WTC11 (cell line): ENCODE measurements at regions not wholly inside any gene's neighbourhood (a gene's known extent, or its start where the extent isn't known, plus 50 kb on each side); places are given as distances from the start of the nearest gene placed in this dataset.

Source experiments
- ATF1 ChIP-seq: sonication (generic); formaldehyde crosslinking; IDR thresholded peaks from 2 replicates; pipeline ENCODE4 v1.8.1; 2023; ENCODE audit warnings: mild to moderate bottlenecking, moderate library complexity, missing genetic modification reagents
- CREM ChIP-seq: sonication (generic); formaldehyde crosslinking; IDR thresholded peaks from 2 replicates; pipeline ENCODE4 v1.8.1; 2022; ENCODE audit warnings: mild to moderate bottlenecking, missing genetic modification reagents, moderate library complexity
- KAT7 ChIP-seq: sonication (generic); formaldehyde crosslinking; IDR thresholded peaks from 2 replicates; pipeline ENCODE4 v1.8.1; 2023; ENCODE audit warnings: missing genetic modification reagents, mild to moderate bottlenecking, borderline replicate concordance
- NFE2L1 ChIP-seq: sonication (generic); formaldehyde crosslinking; IDR thresholded peaks from 2 replicates; pipeline ENCODE4 v1.8.1; 2023; ENCODE audit warnings: missing genetic modification reagents
- TEAD1 ChIP-seq: sonication (generic); formaldehyde crosslinking; IDR thresholded peaks from 2 replicates; pipeline ENCODE4 v1.8.0; 2022; ENCODE audit warnings: mild to moderate bottlenecking, missing genetic modification reagents
- ZNF219 ChIP-seq: sonication (generic); formaldehyde crosslinking; IDR thresholded peaks from 2 replicates; pipeline ENCODE4 v1.8.0; 2023; ENCODE audit warnings: missing genetic modification reagents, mild to moderate bottlenecking, borderline replicate concordance
- ZNF263 ChIP-seq: sonication (generic); formaldehyde crosslinking; IDR thresholded peaks from 2 replicates; pipeline ENCODE4 v1.8.1; 2022; ENCODE audit warnings: low read depth, mild to moderate bottlenecking, moderate library complexity, missing genetic modification reagents
- ZNF423 ChIP-seq: fragments of 250-450 bp; sonication (Bioruptor Pico); IDR thresholded peaks from 2 replicates; pipeline ENCODE4 v2.1.2; 2022; ENCODE audit warnings: mild to moderate bottlenecking, moderate library complexity
- TF ChIP-seq, protein P1 (sequence below): fragments of 200-600 bp; IDR thresholded peaks from 2 replicates; pipeline ENCODE4 v1.8.0; 2022; ENCODE audit warnings: antibody characterized with exemption
- TF ChIP-seq, protein P2 (sequence below): sonication (generic); formaldehyde crosslinking; IDR thresholded peaks from 2 replicates; pipeline ENCODE4 v1.8.1; 2023; ENCODE audit warnings: mild to moderate bottlenecking, missing genetic modification reagents, moderate library complexity
- TF ChIP-seq, protein P3 (sequence below): sonication (generic); formaldehyde crosslinking; IDR thresholded peaks from 2 replicates; pipeline ENCODE4 v1.8.1; 2023; ENCODE audit warnings: mild to moderate bottlenecking, missing genetic modification reagents
- TF ChIP-seq, protein P4 (sequence below): sonication (generic); formaldehyde crosslinking; IDR thresholded peaks from 2 replicates; pipeline ENCODE4 v1.8.0; 2023; ENCODE audit warnings: missing genetic modification reagents, mild to moderate bottlenecking, borderline replicate concordance
- TF ChIP-seq, protein P5 (sequence below): sonication (generic); formaldehyde crosslinking; IDR thresholded peaks from 2 replicates; pipeline ENCODE4 v1.8.0; 2022; ENCODE audit warnings: mild to moderate bottlenecking, missing genetic modification reagents

DNA sequence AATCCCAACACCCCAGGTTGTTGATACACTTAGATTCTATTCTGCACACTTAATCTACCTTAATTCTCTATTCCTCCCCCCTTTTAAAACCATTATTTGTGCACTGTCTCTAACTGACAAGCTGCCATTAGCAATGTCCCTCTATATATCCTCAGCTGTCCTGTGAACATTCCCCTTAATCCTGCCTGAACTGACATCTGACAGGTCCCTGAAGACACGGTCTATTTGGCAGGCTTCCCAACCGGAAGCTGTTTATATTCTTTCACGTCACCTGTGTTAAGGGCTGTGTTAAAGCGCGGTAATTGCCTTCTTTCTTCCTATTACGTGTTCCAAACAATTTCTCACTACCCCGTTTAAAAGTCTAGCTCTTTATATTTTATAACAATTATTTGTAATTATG lies 277.3 kb downstream of the CDH9 start:
- TF ChIP-seq, protein P1, sequence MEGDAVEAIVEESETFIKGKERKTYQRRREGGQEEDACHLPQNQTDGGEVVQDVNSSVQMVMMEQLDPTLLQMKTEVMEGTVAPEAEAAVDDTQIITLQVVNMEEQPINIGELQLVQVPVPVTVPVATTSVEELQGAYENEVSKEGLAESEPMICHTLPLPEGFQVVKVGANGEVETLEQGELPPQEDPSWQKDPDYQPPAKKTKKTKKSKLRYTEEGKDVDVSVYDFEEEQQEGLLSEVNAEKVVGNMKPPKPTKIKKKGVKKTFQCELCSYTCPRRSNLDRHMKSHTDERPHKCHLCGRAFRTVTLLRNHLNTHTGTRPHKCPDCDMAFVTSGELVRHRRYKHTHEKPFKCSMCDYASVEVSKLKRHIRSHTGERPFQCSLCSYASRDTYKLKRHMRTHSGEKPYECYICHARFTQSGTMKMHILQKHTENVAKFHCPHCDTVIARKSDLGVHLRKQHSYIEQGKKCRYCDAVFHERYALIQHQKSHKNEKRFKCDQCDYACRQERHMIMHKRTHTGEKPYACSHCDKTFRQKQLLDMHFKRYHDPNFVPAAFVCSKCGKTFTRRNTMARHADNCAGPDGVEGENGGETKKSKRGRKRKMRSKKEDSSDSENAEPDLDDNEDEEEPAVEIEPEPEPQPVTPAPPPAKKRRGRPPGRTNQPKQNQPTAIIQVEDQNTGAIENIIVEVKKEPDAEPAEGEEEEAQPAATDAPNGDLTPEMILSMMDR = no peak
- no peak for TF ChIP-seq KAT7 (CRISPR knock-in tag)
- TF ChIP-seq TEAD1 (CRISPR knock-in tag) = no peak
- TF ChIP-seq ZNF263 (CRISPR knock-in tag) = no peak
- TF ChIP-seq, protein P2, sequence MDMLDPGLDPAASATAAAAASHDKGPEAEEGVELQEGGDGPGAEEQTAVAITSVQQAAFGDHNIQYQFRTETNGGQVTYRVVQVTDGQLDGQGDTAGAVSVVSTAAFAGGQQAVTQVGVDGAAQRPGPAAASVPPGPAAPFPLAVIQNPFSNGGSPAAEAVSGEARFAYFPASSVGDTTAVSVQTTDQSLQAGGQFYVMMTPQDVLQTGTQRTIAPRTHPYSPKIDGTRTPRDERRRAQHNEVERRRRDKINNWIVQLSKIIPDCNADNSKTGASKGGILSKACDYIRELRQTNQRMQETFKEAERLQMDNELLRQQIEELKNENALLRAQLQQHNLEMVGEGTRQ = no peak
- TF ChIP-seq ZNF219 (CRISPR knock-in tag) = no peak
- TF ChIP-seq, protein P3, sequence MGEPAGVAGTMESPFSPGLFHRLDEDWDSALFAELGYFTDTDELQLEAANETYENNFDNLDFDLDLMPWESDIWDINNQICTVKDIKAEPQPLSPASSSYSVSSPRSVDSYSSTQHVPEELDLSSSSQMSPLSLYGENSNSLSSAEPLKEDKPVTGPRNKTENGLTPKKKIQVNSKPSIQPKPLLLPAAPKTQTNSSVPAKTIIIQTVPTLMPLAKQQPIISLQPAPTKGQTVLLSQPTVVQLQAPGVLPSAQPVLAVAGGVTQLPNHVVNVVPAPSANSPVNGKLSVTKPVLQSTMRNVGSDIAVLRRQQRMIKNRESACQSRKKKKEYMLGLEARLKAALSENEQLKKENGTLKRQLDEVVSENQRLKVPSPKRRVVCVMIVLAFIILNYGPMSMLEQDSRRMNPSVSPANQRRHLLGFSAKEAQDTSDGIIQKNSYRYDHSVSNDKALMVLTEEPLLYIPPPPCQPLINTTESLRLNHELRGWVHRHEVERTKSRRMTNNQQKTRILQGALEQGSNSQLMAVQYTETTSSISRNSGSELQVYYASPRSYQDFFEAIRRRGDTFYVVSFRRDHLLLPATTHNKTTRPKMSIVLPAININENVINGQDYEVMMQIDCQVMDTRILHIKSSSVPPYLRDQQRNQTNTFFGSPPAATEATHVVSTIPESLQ = no peak
- no peak for TF ChIP-seq ATF1 (CRISPR knock-in tag)
- TF ChIP-seq, protein P4, sequence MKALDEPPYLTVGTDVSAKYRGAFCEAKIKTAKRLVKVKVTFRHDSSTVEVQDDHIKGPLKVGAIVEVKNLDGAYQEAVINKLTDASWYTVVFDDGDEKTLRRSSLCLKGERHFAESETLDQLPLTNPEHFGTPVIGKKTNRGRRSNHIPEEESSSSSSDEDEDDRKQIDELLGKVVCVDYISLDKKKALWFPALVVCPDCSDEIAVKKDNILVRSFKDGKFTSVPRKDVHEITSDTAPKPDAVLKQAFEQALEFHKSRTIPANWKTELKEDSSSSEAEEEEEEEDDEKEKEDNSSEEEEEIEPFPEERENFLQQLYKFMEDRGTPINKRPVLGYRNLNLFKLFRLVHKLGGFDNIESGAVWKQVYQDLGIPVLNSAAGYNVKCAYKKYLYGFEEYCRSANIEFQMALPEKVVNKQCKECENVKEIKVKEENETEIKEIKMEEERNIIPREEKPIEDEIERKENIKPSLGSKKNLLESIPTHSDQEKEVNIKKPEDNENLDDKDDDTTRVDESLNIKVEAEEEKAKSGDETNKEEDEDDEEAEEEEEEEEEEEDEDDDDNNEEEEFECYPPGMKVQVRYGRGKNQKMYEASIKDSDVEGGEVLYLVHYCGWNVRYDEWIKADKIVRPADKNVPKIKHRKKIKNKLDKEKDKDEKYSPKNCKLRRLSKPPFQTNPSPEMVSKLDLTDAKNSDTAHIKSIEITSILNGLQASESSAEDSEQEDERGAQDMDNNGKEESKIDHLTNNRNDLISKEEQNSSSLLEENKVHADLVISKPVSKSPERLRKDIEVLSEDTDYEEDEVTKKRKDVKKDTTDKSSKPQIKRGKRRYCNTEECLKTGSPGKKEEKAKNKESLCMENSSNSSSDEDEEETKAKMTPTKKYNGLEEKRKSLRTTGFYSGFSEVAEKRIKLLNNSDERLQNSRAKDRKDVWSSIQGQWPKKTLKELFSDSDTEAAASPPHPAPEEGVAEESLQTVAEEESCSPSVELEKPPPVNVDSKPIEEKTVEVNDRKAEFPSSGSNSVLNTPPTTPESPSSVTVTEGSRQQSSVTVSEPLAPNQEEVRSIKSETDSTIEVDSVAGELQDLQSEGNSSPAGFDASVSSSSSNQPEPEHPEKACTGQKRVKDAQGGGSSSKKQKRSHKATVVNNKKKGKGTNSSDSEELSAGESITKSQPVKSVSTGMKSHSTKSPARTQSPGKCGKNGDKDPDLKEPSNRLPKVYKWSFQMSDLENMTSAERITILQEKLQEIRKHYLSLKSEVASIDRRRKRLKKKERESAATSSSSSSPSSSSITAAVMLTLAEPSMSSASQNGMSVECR (CRISPR knock-in tag) = no peak
- TF ChIP-seq, protein P5, sequence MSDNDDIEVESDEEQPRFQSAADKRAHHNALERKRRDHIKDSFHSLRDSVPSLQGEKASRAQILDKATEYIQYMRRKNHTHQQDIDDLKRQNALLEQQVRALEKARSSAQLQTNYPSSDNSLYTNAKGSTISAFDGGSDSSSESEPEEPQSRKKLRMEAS (CRISPR knock-in tag) = no peak
- no peak for TF ChIP-seq CREM (CRISPR knock-in tag)
- no peak for TF ChIP-seq NFE2L1 (CRISPR knock-in tag)
- TF ChIP-seq ZNF423 (CRISPR knock-in tag) = no peak
